Body of pancreas (tissue), 4 donors: ENCODE measurements at regions not wholly inside any gene's neighbourhood (a gene's known extent, or its start where the extent isn't known, plus 50 kb on each side); places are given as distances from the start of the nearest gene placed in this dataset.
"Not testable (repeated sequence)": the region's sequence is repeated elsewhere in the genome, so short reads cannot be mapped to it uniquely, and the experiment has no call there.

Experiments used
- ATAC-seq: fragments of 150-250 bp; one replicate; pipeline ENCODE4 v1.9.1; 2016
- DNase-seq, 4 donors: peaks; one replicate each; pipeline ENCODE4 v3.0.0-alpha.2; 2019
- H3K27ac ChIP-seq, 4 donors: fragments of 200-600 bp; sonication (generic); 1 replicate in 3 of 4; 2 replicates in 1 of 4; pipeline versions ENCODE4 v1.5.1 to v1.6.1; 2016 to 2019; ENCODE audit warnings: mild to moderate bottlenecking in 1 of 4, mixed read lengths in 1 of 4, moderate library complexity in 1 of 4
- H3K27me3 ChIP-seq, 2 donors: fragments of 200-600 bp; sonication (generic); one replicate each; pipeline ENCODE4 v1.6.0; 2016; ENCODE audit warnings: mild to moderate bottlenecking in 1 of 2
- H3K36me3 ChIP-seq, 2 donors: fragments of 200-600 bp; sonication (generic); replicated peaks in 1 of 2; 2 replicates each; pipeline ENCODE4 v1.5.1; 2016; ENCODE audit warnings: low read depth in 2 of 2; ENCODE audit not compliant: insufficient read depth in 1 of 2
- H3K4me1 ChIP-seq: fragments of 200-600 bp; sonication (generic); one replicate; pipeline ENCODE4 v1.6.0; 2016
- H3K4me3 ChIP-seq, 2 donors: fragments of 200-600 bp; sonication (generic); 1 replicate in 1 of 2; 2 replicates in 1 of 2; pipeline ENCODE4 v1.5.1; 2016 to 2019
- H3K9me3 ChIP-seq, 3 donors: fragments of 200-600 bp; sonication (generic); 1 replicate in 2 of 3; 2 replicates in 1 of 3; pipeline ENCODE4 v1.5.1; 2016
- CTCF ChIP-seq, 7 experiments: fragments of 450-650 bp in 4 of 7; fragments of 200-600 bp in 3 of 7; sonication (generic) in 3 of 7; IDR thresholded peaks; one replicate each; pipeline ENCODE4 v1.5.1; 2016 to 2019; ENCODE audit warnings: antibody characterized with exemption in 7 of 7
- POLR2A ChIP-seq, 3 donors: fragments of 450-650 bp; IDR thresholded peaks; one replicate each; pipeline ENCODE4 v1.6.1; 2016; ENCODE audit warnings: antibody characterized with exemption in 3 of 3, mild to moderate bottlenecking in 2 of 3
- WGBS, 2 donors: methylation state at CpG; one replicate each; pipeline ENCODE4 v1.1.5; 2017; 5-methylcytosine and 5-hydroxymethylcytosine counted together
- intact Hi-C: fragments of 100-400 bp; cut with DNase I; formaldehyde crosslinking; loops from one replicate; pipeline ENCODE4 v1.15.1; 2023

DNA sequence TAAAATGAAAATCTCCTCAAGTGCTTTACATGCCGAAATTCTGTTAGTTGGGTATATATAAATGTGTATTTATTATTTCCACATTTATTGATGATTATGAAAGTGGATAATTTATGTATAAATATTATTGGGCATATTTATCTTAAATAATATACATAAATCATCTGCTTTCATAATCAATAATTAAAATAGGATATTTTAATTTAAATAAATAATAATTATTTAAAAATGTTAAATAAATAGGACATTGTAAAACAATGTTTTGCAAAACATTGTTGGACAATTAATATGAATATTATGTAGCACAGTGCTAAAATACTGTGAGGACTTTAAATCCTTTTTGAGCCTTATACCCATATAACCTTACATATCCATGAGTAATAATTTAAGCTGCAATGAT is 786.5 kb upstream of the CITED2 start:
- no peaks in the 10 kb centered on the region for H3K4me1 ChIP-seq
- H3K27ac ChIP-seq = no peak overlapping the region
- H3K4me3 ChIP-seq = no peak overlapping the region
- TF ChIP-seq POLR2A (IDR thresholded peaks at IDR 0.05) (no peak), CTCF (IDR thresholded peaks at IDR 0.05) (no peak)
- ATAC-seq = no peak
- intact Hi-C loops = no loop called here
- H3K36me3 ChIP-seq = no peaks in the 10 kb centered on the region
- no peak for DNase-seq
- no peaks in the 10 kb centered on the region for H3K27me3 ChIP-seq
- 63 to 64% methylated on average over 1 of the region's 1 CpG for WGBS, 2 donors
- H3K9me3 ChIP-seq = no peaks in the 10 kb centered on the region

DNA sequence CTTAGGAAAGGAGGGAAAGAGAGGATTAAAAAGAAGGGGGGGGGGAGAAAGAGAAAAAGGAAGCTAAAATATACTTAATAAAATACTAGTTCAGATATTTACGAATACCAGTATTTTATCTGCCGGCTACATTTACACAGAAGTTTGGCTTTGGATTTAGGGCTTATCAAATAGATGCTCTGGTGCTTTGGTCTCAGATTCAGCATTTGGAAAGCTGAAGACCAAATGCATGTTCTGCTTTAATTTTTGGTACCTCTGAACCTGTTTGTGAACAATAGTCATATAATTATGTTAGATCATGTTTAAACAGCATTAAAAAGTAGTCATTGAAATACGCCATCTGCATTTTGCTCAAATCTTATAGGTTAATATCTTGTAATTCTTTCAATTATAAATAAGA is 786.0 kb upstream of the CITED2 start:
- intact Hi-C loops = no loop called here
- ATAC-seq (no peak), DNase-seq (no peak)
- Histone ChIP-seq H3K9me3 (no peaks in the 10 kb centered on the region), H3K27me3 (no peaks in the 10 kb centered on the region), H3K4me3 (no peak overlapping the region), H3K4me1 (no peaks in the 10 kb centered on the region), H3K36me3 (no peaks in the 10 kb centered on the region), H3K27ac (no peak overlapping the region)
- TF ChIP-seq POLR2A (IDR thresholded peaks at IDR 0.05) (no peak), CTCF (IDR thresholded peaks at IDR 0.05) (no peak)
- 85 to 89% methylated on average over 3 of the region's 3 CpGs for WGBS, 2 donors

DNA sequence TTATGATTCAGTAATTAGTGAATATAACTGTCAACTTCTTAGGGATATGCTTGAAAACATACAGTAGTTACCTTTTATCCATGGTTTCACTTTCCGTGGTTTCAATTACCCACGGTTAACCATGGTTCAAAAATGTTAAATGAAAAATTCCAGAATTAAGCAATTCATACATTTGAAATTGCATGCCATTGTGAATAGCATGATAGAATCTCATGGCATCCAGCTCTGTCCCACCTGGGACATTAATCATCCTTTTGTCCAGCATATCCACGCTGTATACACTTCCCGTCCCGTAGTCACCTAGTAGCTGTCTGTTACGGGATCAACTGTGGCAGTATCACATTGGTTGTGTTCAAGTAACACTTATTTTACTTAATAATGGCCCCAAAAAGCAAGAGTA is 781.7 kb upstream of the CITED2 start:
- Histone ChIP-seq H3K27me3 (no peaks in the 10 kb centered on the region), H3K27ac (no peak overlapping the region), H3K4me1 (no peaks in the 10 kb centered on the region), H3K4me3 (no peak overlapping the region), H3K9me3 (no peaks in the 10 kb centered on the region), H3K36me3 (no peaks in the 10 kb centered on the region)
- TF ChIP-seq CTCF (IDR thresholded peaks at IDR 0.05) (no peak), POLR2A (IDR thresholded peaks at IDR 0.05) (no peak)
- 94 to 95% methylated on average over 6 of the region's 6 CpGs for whole genome bisulfite sequencing, 2 donors
- no peak for DNase-seq
- ATAC-seq = no peak
- intact Hi-C loops = no loop called here

GRCh38 chr6:140155451-140156126 is 781.1 kb upstream of the CITED2 start:
- intact Hi-C loops = no loop called here
- TF ChIP-seq CTCF (IDR thresholded peaks at IDR 0.05) = no peak
- no peak for TF ChIP-seq POLR2A (IDR thresholded peaks at IDR 0.05)
- H3K9me3 ChIP-seq = no peaks in the 10 kb centered on the region

GRCh38 chr6:140153703-140154102 is 779.3 kb upstream of the CITED2 start:
- no peaks in the 10 kb centered on the region for H3K4me1 ChIP-seq
- WGBS, 2 donors = 80 to 96% methylated on average over 1 of the region's 1 CpG
- TF ChIP-seq POLR2A (IDR thresholded peaks at IDR 0.05) = no peak
- no peak for TF ChIP-seq CTCF (IDR thresholded peaks at IDR 0.05)
- H3K27me3 ChIP-seq = no peaks in the 10 kb centered on the region
- no peaks in the 10 kb centered on the region for H3K9me3 ChIP-seq
- intact Hi-C loops = no loop called here
- no peak for ATAC-seq
- no peak overlapping the region for H3K27ac ChIP-seq
- H3K4me3 ChIP-seq = no peak overlapping the region
- no peak for DNase-seq
- no peaks in the 10 kb centered on the region for H3K36me3 ChIP-seq

More at GRCh38 chr6:140155451-140156126, 781.1 kb upstream of the CITED2 start:
- Histone ChIP-seq H3K27ac (no peak overlapping the region), H3K27me3 (no peaks in the 10 kb centered on the region), H3K4me3 (no peak overlapping the region), H3K36me3 (no peaks in the 10 kb centered on the region), H3K4me1 (no peaks in the 10 kb centered on the region)
- DNase-seq (no peak), ATAC-seq (no peak)

GRCh38 chr6:140147825-140148814 is 773.7 kb upstream of the CITED2 start:
- H3K36me3 ChIP-seq, DNase-seq, H3K4me3 ChIP-seq, intact Hi-C loops, H3K9me3 ChIP-seq, H3K4me1 ChIP-seq, ATAC-seq, H3K27ac ChIP-seq, H3K27me3 ChIP-seq: not testable (repeated sequence)
- WGBS, 2 donors = 94 to 96% methylated on average over 34 to 44 of the region's 67 CpGs
